ENCODE measurements at regions not wholly inside any gene's neighbourhood (a gene's known extent, or its start where the extent isn't known, plus 50 kb on each side); places are given as distances from the start of the nearest gene placed in this dataset.
"Not testable (repeated sequence)": the region's sequence is repeated elsewhere in the genome, so short reads cannot be mapped to it uniquely, and the experiment has no call there.

DNA sequence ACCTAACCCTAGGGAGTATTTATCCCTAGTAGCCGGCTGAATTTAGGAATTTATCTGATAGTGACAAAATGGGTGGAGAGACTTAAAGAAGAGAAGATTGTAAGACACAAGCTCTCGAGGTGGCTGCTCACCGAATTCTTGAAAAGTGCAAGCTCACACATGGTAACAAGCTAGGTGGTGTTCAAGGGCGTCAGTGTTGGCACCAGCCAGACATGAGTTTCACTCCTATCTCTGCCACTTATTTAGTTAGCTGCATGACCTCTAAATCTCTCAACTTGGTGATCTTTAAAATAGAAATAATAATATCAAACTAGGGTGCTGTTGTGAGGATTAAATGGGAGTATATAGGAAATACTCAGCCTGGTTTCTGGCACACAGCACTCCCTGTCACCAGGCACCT, 102.6 kb upstream of the APCDD1 start:
- Mint-ChIP-seq H3K4me1 (ENCODE audit: low read depth) (peaks cover 57% of the 10 kb centered on the region), H3K36me3 (ENCODE audit: low read depth) (no peaks in the 10 kb centered on the region), H3K27ac (no peak overlapping the region), H3K27me3 (ENCODE audit: insufficient read depth) (no peaks in the 10 kb centered on the region; the same call in 1 of the 2 replicates), H3K4me3 (no peak overlapping the region), H3K9me3 (no peaks in the 10 kb centered on the region)
- TF ChIP-seq, protein P1, sequence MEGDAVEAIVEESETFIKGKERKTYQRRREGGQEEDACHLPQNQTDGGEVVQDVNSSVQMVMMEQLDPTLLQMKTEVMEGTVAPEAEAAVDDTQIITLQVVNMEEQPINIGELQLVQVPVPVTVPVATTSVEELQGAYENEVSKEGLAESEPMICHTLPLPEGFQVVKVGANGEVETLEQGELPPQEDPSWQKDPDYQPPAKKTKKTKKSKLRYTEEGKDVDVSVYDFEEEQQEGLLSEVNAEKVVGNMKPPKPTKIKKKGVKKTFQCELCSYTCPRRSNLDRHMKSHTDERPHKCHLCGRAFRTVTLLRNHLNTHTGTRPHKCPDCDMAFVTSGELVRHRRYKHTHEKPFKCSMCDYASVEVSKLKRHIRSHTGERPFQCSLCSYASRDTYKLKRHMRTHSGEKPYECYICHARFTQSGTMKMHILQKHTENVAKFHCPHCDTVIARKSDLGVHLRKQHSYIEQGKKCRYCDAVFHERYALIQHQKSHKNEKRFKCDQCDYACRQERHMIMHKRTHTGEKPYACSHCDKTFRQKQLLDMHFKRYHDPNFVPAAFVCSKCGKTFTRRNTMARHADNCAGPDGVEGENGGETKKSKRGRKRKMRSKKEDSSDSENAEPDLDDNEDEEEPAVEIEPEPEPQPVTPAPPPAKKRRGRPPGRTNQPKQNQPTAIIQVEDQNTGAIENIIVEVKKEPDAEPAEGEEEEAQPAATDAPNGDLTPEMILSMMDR (IDR thresholded peaks at IDR 0.05) = no peak
- DNase-seq = no peak

DNA sequence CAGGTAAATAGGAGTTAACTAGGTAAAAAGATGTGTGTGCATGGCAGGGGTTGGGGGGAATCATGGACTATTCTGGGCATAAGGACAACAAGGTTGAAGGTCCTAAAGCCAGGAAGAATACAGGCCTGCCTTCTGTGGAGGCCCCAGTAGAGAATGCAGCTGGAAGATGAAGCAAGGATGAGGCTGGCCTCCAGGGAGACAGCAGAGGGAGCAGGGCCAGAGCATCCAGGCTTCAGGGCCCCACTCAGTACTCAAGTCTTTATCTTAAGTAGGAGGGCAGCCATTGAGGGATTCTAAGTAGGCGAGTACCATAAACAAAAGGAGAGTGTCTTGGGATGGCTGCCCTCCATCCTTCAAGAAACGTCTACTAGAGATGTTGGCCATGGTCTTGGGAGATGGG, 101.8 kb upstream of the APCDD1 start:
- no peaks in the 10 kb centered on the region for H3K9me3 Mint-ChIP-seq
- no peaks in the 10 kb centered on the region for H3K36me3 Mint-ChIP-seq (ENCODE audit: low read depth)
- H3K27me3 Mint-ChIP-seq (ENCODE audit: insufficient read depth) = no peaks in the 10 kb centered on the region; the same call in 1 of the 2 replicates
- peaks cover 57% of the 10 kb centered on the region for H3K4me1 Mint-ChIP-seq (ENCODE audit: low read depth)
- H3K27ac Mint-ChIP-seq = peak overlapping the region; percentile 65; the same call in 1 of the 2 replicates
- no peak for DNase-seq
- no peak overlapping the region for H3K4me3 Mint-ChIP-seq
- TF ChIP-seq, protein P1 (IDR thresholded peaks at IDR 0.05) = no peak

DNA sequence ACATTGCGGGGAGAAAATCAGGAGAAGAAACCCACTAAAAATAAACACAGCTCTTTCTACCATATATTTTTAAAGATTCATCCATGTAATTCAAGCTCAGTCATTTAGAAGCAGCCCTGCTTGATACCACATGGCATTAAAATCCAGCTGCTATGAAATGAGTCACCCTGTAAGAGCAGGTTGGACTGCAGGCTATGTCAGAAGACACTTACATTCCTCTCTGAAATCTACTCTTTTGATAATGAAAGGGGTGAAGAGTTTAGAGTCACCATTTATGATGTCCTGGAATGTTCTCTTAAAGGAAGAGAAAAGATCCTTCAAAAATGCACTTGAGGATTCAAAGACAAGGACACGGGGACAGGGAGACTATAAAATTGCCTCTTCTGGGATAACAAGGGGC, 100.6 kb upstream of the APCDD1 start:
- TF ChIP-seq, protein P1 (IDR thresholded peaks at IDR 0.05) = no peak
- Mint-ChIP-seq H3K36me3 (ENCODE audit: low read depth) (no peaks in the 10 kb centered on the region), H3K9me3 (no peaks in the 10 kb centered on the region), H3K4me3 (peak overlapping the region; percentile 63), H3K27ac (peak overlapping the region; percentile 65), H3K4me1 (ENCODE audit: low read depth) (peaks cover 57% of the 10 kb centered on the region), H3K27me3 (ENCODE audit: insufficient read depth) (no peaks in the 10 kb centered on the region; the same call in 1 of the 2 replicates)
- DNase-seq = peak; percentile 84

DNA sequence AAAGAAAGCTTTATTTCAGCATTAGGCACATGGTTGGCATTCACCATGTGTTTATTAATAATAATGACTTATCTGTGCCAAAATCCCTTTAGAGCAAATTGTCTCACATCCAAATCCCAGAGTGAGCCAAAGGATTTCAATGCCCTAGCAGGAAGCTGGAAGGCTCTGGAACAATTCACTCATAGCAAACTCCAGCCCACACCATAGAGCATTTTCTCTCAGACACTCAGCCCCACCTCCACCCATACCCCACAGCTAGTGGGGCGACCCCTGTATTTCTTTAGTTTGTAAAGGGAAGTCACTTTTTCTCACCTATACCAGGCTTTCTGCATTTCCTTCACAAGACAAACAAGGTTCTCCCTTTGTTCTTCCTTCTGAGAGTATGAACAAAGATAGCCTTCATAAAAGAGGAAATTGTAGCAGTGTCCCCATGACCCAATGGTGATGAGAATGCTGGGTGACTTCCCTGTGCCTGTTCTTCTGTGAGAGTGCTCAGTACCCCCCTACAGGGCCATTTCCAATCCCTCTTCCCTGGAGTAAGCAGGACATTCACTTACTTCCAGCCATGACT, 100.1 kb upstream of the APCDD1 start:
- H3K27me3 Mint-ChIP-seq (ENCODE audit: insufficient read depth) = no peaks in the 10 kb centered on the region; the same call in 1 of the 2 replicates
- no peak for DNase-seq
- no peaks in the 10 kb centered on the region for H3K9me3 Mint-ChIP-seq
- no peaks in the 10 kb centered on the region for H3K36me3 Mint-ChIP-seq (ENCODE audit: low read depth)
- TF ChIP-seq, protein P1 (IDR thresholded peaks at IDR 0.05) = no peak
- peaks cover 53% of the 10 kb centered on the region for H3K4me1 Mint-ChIP-seq (ENCODE audit: low read depth)
- peak overlapping the region; percentile 63 for H3K4me3 Mint-ChIP-seq
- H3K27ac Mint-ChIP-seq = peak overlapping the region; percentile 65; the same call in 1 of the 2 replicates

DNA sequence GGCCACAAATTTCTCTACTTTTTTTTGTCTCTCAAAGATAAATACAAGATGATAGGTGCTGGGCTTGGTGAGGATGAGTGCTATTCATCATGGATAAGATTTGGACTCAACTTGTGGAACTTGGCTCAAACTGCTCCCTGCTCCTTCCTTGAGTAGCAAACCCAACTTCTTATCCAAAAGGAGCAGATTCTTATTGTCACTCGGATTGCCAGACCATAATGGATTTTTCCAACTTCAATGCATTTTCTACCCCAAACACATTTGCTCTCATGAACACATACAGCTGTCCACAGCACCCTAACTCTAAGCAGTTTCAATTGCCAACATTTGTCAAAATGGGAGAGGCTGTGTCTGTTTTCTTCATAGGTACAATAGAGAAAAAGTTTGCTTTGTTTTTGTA, 99.5 kb upstream of the APCDD1 start:
- TF ChIP-seq, protein P1 (IDR thresholded peaks at IDR 0.05) = no peak
- Mint-ChIP-seq H3K9me3 (no peaks in the 10 kb centered on the region), H3K4me1 (ENCODE audit: low read depth) (peaks cover 48% of the 10 kb centered on the region), H3K27me3 (ENCODE audit: insufficient read depth) (no peaks in the 10 kb centered on the region; the same call in 1 of the 2 replicates), H3K36me3 (ENCODE audit: low read depth) (no peaks in the 10 kb centered on the region), H3K4me3 (no peak overlapping the region), H3K27ac (no peak overlapping the region)
- DNase-seq = no peak

DNA sequence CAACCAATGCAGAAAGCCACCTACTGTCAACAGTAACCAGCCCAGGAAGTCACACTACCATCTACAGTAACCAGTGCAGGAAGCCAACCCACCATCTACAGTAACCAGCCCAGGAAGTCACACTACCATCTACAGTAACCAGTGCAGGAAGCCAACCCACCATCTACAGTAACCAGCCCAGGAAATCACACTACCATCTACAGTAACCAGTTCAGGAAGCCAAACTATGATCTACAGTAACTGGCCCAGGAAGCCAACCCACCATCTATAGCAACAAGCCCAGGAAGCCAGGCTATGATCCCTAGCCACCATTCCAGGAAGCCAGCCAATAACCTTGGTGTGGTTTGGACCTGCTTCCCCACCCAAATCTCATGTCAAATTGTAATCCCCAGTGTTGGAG, 97.4 kb upstream of the APCDD1 start:
- DNase-seq; H3K4me3 Mint-ChIP-seq; H3K27me3 Mint-ChIP-seq (ENCODE audit: insufficient read depth); H3K9me3 Mint-ChIP-seq; H3K27ac Mint-ChIP-seq; H3K36me3 Mint-ChIP-seq (ENCODE audit: low read depth): not testable (repeated sequence)
- H3K4me1 Mint-ChIP-seq (ENCODE audit: low read depth) = peaks cover 30% of the 10 kb centered on the region
